GM18517 (cell line): ENCODE measurements at regions not wholly inside any gene's neighbourhood (a gene's known extent, or its start where the extent isn't known, plus 50 kb on each side); places are given as distances from the start of the nearest gene placed in this dataset.
"Not testable (repeated sequence)": the region's sequence is repeated elsewhere in the genome, so short reads cannot be mapped to it uniquely, and the experiment has no call there.

Experiments
- ATAC-seq: cut with Tn5 transposase; IDR thresholded peaks from one replicate; pipeline ENCODE4 v1.9.1; 2021; ENCODE audit warnings: mild to moderate bottlenecking, moderate library complexity; ENCODE audit not compliant: unreplicated experiment

DNA sequence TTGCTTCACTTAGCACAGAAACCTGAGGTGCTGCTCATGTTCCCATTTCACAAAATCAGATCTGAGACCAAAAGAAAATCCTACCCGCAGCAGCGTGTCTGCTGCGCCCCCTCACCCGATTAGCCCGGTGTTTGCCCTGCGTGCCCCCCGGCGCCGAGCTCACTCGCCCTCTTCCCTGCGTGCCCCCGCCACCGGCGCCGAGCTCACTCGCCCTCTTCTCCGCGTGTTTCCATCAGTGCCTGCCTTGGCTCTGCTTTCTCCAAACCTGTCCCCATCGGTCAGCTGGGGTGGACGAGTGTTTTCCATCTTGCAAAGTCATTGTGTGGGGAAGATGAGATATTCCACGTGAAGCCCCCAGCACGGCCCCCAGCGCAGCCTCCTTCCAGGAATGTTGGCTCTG is 225.3 kb upstream of the PITRM1 start:
- no peak for ATAC-seq

DNA sequence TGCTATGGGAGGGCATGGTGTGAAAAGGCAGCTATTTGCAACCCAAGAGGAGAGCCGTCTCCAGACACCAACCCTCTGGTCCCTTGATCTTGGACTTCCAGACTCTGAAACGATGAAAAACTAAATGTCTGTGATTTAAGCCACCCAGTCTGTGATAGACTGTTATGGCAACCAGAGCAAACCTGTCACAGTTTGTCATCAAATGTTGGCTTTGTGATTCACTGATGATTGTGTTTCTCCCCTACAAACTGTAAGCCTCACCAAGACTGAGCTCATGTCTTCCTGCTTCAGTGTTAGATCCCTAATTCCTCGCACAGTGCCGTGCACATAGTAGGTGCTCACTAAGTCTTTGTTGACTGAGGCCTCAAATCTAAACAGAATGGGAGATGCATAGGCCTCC is 224.6 kb upstream of the PITRM1 start:
- ATAC-seq, result no peak

DNA sequence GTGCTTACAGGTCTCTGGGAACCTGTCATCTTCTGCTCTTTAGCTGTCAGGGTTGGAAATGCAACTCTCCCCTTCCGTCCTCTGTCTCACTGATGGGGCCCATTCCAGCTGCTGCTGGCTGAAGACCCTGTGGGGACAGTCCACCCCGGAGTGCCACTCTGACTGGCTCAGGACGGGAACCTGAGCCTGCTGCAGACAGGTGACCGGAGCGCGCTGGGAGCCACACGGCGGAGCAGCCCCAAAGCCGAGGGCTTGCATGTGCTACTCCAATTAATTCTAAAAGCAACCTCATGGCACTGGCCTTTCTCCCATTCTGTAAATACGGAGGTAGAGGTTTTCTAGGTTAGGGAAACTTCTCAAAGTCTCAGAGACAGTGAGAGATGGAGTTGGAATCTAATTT is 223.5 kb upstream of the PITRM1 start:
- ATAC-seq, result no peak

DNA sequence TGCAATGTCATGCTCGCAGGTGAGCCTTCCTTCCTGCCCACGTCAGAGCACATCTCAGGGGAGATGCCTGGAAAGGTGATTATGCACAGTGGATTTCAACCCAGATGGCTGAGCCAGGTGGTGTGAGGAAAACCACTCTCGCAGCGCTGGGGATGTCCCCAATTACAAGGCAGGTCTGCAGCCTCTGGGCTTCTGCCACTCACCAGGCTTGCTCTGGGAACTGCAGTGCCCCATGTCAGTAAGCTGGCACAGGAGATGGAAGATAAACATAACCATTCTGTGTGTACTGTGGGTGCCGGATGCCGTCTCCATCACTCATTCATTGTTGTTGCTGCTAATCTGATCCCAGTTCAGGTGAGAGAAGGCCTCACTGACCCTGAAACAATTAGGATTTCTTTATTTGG is 222.9 kb upstream of the PITRM1 start:
- ATAC-seq, result no peak

DNA sequence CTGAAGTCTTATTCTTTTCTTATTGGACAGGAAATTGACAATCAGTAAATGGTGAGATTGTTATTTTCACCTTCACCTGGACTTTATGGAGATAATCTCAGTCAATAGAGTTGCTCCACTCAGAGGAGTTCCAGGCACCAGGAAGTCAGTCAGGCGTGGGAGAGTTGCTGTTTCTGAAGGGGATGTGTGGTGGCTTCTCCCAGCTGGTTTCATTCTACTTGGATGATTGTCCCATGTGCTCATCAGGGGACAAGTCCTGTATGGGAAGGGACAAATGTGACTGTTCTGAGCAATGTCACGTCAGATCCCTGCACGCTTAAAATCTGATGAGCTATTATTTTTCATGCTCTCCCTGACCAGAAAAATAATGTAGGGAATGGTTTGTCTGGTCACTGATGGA is 222.5 kb upstream of the PITRM1 start:
- no peak for ATAC-seq

DNA sequence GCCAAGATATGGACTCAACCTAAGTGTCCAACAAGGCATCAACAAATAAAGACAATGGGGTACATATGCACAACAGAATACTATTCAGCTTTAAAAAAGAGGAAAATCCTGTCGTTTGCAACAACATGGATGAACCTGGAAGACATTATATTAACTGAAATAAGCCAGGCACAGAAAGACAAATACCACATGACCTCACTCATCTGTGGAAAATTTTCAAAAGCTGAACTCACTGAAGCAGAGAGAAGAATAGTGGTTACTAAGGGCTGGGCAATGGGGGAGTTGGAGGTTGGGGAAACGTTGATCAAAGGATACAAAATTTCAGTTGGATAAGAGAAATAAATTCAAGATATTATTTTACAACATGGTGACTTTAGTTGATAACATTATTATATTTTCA is 221.4 kb upstream of the PITRM1 start:
- ATAC-seq, result no peak

DNA sequence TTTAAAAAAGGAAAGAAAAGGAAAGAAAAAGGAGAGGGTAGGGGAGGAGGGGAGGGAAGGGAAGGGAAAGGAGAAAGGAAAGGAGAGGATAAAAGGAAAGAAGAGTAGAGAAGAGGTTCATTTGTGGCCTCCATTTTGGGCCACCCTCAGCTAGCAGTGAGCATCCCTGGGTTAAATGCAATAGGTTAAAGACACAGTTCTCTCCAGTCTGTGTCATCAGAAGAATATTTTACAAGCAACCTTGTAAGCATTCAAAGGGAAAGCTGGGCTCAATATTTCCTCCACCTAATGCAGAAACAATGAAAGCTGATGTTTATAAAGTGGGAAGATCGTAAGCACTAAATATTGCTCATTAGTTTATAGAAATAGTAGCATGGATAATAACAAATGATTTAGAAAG is 219.1 kb upstream of the PITRM1 start:
- ATAC-seq, result no peak

DNA sequence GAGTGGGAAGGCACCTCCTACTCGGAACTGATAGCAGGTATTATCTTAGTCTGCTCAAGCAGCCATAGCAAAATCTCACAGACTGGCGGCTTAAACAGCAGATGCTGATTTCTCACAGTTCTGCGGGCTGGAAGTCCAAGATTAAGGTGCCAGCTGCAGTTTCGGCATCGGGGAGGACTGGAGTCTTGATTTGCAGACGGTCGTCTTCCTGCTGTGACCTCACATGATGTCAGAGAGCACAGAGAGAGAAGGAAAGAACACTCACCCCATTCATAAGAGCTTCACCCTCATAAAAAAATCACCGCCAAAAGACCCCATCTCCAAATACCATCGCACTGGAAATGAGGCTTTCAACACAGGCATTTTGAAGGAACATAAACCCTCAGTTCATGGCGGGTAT is 216.5 kb upstream of the PITRM1 start:
- ATAC-seq, result no peak

DNA sequence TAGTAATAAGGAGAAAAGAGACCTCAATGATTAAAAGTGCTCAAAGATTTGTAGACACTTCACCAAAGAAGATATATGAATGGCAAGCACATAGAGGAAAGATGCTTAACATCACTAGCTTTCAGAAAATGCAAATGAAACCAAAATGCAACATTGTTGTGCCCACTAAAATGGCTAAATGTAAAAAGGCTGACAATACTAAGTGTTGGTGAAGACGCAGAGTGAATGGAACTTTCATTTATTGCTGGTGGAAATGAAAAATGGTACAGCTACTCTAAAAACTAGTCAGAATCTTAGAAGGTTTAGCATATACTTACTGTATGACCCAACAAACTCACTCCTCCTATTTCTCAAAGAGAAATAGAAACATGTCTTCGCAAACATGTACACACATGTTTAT is 212.9 kb upstream of the PITRM1 start:
- no peak for ATAC-seq

DNA sequence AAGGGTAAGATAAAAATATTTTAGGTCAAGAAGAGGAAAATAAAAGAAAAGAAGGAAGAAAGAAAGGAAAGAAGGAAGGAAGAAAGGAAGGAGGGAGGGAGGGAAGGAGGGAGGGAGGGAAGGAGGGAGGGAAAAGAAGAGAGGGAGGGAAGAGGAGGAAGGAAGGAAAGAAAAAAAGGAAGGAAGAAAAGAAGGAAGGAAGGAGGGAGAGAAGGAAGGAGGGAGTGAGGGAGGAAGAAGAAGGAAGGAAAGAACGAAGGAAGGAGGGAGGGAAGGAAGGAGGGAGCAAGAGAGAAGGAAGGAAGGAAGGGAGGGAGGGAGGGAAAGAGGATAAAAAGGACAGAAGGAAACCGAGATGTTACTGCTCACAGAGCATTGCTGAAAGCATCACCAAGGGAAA is 209.5 kb upstream of the PITRM1 start:
- ATAC-seq, result no peak

DNA sequence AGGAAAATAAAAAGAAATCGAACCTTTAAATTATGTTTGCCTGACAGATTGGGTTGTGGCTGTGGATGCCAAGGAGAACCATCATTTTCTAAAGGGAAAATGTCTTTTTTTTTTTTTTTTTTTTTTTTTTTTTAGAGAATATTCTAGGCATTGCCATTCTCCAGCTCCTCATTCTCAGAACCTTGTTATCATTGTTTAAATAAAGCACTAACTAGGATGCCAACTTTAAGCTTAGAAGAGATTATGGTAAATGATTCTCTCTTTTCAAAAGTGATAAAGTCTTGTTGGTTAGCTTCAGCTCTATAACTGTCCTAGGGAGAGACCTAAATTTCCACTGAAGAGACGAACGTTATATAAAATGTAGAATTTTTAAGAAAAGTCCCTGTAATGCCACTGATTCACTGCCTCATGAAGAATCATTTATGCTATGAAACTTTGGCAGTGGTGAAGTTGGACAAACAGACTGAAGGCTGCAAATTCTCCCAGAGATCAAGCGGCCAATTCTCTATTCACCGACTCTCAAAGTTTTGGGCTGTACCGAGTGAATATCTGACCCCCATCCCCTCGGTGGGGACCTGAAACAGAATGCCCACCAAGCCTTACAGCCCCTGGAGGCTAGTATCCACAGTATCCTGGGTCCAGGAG is 207.9 kb upstream of the PITRM1 start:
- no peak for ATAC-seq

DNA sequence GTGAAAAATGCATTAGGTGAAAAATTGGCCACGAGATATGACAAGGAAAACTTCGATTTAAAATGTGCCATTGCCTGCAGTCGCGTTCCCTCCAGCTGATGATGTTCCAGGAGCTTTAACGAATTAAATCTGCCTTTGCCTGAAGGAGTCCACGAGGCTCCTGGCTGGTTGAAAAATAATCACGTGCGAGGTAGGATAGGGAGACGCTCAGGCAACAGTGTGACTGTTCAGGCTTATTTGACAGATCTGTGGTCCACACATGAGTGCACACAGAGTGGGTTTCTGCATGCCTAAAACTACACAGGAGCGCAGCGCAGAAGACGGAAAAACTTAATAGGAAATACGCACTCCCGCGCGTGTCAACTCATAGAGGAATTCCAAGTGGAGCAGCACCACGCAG is 204.0 kb upstream of the PITRM1 start:
- ATAC-seq, result no peak

DNA sequence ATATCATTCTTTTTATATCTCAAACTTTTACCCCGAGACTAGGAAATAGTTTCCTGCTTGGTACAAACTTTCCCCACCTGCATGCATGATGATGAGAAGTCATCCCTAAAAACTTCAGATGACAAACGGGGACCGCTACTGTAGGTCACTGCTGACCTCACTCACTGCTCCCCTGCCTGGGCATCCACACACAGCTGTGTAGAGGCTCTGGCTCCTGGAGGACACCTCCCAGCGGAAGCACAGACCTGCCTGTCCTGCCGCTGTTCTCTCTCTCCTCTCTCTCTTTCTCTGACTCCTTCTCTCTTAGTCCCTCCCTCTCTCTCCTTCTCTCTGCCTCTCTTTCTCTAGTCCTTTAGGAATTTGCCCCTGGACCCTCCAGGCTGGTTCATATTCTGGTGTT is 202.9 kb upstream of the PITRM1 start:
- no peak for ATAC-seq

DNA sequence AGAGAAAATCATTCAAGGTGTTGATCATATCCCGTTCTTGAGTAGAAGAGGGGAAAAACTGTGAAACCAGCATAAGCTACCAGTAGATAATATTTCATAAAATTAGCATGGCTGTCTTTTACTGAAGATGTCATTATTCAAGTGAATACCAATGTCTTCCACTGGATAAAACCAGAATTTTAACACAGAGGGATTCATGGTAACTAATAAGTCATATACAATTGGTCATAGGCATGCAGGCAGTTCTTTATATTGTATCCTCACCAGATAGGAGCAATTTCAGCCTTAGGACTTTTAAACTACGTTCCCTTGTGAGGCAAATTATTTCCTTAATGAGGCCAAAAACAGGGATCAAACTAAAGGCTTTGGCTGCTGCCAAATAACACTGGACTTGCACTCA is 202.3 kb upstream of the PITRM1 start:
- no peak for ATAC-seq

DNA sequence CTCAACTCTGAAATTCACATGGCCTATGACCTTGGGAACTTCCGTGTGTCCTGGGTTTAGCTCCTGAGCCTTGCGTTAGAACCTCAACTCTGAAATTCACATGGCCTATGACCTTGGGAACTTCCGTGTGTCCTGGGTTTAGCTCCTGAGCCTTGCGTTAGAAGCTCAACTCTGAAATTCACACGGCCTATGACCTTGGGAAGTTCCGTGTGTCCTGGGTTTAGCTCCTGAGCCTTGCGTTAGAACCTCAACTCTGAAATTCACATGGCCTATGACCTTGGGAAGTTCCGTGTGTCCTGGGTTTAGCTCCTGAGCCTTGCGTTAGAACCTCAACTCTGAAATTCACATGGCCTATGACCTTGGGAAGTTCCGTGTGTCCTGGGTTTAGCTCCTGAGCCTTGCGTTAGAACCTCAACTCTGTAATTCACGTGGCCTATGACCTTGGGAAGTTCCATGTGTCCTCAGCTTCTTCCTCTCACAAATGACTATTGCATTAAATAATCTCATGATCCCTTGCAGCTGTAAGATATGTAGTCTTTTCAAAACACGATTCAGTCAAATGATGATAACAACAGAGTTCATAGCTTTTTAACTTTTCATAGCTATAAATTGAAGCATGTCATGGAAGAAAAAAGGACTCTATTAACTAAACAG is 200.9 kb upstream of the PITRM1 start:
- not testable (repeated sequence) for ATAC-seq

DNA sequence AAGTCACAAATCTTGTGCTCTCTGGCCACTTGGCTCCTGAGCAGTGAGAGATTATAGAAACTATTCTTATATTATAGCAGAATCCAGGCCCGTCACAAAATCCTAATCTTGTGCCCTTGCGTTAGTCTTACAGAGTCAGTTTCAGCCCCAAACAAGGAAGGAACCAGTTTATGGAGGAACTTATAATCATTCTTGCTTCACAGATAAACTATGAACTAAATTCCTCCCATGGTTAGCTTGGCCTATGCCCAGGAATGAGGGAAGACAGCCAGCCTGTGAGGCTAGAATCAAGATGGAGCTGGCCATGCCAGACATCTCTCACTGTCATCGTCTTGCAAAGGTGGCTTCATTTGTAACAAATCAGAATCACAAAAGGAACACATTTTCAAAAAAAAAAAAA is 199.7 kb upstream of the PITRM1 start:
- ATAC-seq, result no peak

DNA sequence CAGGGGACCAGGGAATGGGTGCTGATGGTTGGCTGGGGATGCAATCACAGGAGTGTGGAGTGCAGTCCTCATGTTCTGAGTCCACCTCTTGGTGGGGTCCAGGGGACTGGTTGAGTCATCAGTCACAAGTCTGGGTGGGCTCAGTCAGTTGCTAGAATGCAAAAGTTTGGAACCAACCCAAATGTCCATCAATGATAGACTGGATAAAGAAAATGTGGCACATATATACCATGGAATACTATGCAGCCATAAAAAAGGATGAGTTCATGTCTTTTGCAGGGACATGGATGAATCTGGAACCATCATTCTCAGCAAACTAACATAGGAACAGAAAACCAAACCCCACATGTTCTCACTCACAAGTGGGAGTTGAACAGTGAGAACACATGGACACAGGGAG is 199.0 kb upstream of the PITRM1 start:
- ATAC-seq, result not testable (repeated sequence)

DNA sequence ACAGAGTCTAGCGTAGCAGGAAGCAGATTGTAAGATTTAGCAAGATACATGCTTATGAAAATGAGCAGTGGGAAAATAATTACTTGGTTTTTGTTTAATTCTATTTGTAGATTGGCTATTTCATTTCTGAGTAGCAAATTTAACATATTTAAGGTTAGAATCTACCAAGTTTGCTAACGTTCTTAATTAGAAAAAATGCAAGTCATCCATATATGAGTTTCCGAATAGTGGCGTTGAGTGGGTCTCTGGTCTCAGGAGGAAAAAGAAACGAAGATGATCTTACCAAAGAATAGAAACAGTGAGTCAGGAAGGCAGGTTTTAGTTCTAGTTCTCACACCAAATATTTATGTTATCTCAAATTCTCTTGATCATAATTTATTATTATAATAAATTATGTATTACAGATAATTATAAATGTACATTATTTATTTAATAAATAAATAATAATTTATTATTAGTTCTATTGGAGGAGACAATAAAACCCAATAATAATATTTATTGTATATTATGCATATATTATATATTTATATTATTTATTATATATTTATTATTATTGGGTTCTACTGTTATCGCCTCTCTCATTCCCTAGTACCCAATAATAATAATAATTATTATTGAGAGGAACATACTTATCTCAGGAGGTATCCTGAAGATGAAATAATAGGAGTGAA is 194.3 kb upstream of the PITRM1 start:
- ATAC-seq, result no peak

DNA sequence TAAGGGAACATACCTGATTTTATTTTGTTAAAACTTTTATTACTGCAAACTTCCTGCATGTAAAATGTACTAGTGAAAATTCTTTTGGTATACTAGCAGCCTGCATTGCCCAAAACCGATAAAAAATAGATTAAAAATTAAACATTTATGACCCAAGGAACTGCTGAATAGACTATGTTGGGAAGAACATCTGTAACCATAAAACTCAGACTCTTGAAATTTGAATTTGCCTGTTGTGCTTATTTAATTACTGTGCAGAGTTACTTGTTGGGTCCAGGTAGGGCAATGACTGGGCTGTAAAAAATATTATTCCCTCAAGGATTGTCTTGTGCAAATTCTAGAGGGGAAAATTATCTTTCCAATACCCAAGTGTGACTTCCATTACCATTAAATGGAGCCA is 193.5 kb upstream of the PITRM1 start:
- ATAC-seq, result no peak

DNA sequence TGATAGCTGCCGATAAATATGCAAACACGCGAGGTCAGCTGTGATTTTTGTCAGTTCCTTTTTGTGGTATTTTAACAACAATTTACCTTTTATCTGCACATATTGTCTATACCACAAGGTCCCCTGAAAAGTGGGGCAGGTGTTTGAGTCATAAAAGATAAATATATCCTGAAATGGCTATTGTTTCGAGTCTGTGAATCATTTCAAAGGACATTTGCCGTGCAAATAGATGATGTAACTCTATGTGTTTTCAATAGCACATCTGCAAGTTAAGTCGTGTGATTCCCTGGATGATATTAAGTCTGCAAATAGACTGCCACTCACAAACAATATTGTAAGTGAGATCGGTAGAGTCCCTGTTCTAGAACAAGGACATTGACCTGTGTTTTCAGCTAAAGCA is 193.0 kb upstream of the PITRM1 start:
- no peak for ATAC-seq

DNA sequence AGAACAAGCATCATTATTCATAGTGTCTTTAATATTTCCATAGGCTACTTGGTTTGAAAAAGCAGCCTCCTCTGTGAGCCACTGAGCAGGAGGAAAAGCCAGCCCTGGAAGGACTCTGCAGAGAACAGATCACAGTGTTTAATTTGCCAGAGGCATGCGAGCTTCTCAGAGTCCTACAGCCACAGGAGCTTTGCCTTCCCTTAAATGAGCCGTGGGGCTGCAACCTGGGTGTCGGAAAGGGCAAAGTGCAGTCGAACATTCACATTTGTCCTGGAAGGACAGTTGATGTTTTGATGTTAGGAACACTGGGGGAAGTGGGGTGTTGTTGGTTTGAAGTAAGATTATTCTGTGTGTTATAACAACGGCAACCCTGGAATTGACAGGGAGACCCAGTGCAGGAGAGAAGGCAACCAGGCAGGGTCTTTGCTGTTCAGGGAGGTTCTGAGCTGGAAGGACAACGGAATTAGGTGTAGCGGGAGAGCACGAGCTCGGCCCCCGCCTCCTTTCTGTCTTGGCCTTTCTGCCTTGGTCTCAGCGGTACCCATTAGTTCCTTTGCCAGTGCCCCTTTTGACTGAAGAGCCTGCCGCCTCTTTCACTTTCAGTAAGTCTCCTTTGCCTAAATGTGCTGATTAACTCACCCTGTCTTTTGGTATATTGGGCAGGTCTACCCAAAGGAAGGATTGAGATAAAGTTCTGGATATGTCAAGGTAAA is 192.3 kb upstream of the PITRM1 start:
- no peak for ATAC-seq
